Neuronal stem cell (in vitro differentiated cells): ENCODE measurements at regions not wholly inside any gene's neighbourhood (a gene's known extent, or its start where the extent isn't known, plus 50 kb on each side); places are given as distances from the start of the nearest gene placed in this dataset.

Source experiments
- DNase-seq: peaks from one replicate; pipeline ENCODE4 v3.0.0-alpha.2; 2013; ENCODE audit warnings: low spot score
- H2AFZ ChIP-seq: one replicate; pipeline ENCODE4 v1.6.1; 2013; ENCODE audit warnings: mild to moderate bottlenecking, low read length, inconsistent platforms
- H2AK5ac ChIP-seq: 2 replicates; pipeline ENCODE4 v1.6.1; 2013; ENCODE audit warnings: low read depth, mild to moderate bottlenecking, inconsistent platforms, low read length, moderate library complexity, mixed read lengths
- H2BK120ac ChIP-seq: 2 replicates; pipeline ENCODE4 v1.6.1; 2013; ENCODE audit warnings: low read depth, mild to moderate bottlenecking, inconsistent platforms, low read length, moderate library complexity, mixed read lengths
- H2BK12ac ChIP-seq: one replicate; pipeline ENCODE4 v1.6.1; 2013; ENCODE audit warnings: low read length, inconsistent platforms
- H2BK15ac ChIP-seq: 2 replicates; pipeline ENCODE4 v1.6.1; 2013; ENCODE audit warnings: mild to moderate bottlenecking, low read length, inconsistent platforms, mixed read lengths
- H2BK5ac ChIP-seq: one replicate; pipeline ENCODE4 v1.6.1; 2013; ENCODE audit warnings: inconsistent platforms, mild to moderate bottlenecking, low read length, moderate library complexity
- H3K14ac ChIP-seq: one replicate; pipeline ENCODE4 v1.6.1; 2013; ENCODE audit warnings: low read length, inconsistent platforms
- H3K18ac ChIP-seq: 2 replicates; pipeline ENCODE4 v1.6.1; 2013; ENCODE audit warnings: low read length, inconsistent platforms
- H3K23ac ChIP-seq: 2 replicates; pipeline ENCODE4 v1.6.1; 2013; ENCODE audit warnings: low read depth, mild to moderate bottlenecking, mixed read lengths, low read length, inconsistent platforms; ENCODE audit not compliant: poor library complexity
- H3K27ac ChIP-seq: replicated peaks from 3 replicates; pipeline ENCODE4 v1.5.1; 2013; ENCODE audit warnings: low read length, inconsistent platforms
- H3K27me3 ChIP-seq, 3 experiments: 2 replicates each; pipeline ENCODE4 v1.6.1; 2013; ENCODE audit warnings: low read length in 3 of 3, mild to moderate bottlenecking in 2 of 3, inconsistent platforms in 1 of 3, low read depth in 1 of 3, mixed read lengths in 1 of 3, moderate library complexity in 1 of 3; ENCODE audit not compliant: control insufficient read depth in 3 of 3, insufficient read depth in 3 of 3
- H3K36me3 ChIP-seq, 2 donors: replicated peaks in 1 of 2; 2 replicates each; pipeline ENCODE4 v1.6.1; 2013; ENCODE audit warnings: low read length in 2 of 2; ENCODE audit not compliant: control insufficient read depth in 2 of 2, insufficient read depth in 2 of 2
- H3K4ac ChIP-seq: 2 replicates; pipeline ENCODE4 v1.6.1; 2013; ENCODE audit warnings: inconsistent platforms, mild to moderate bottlenecking, low read length, moderate library complexity
- H3K4me1 ChIP-seq, 2 donors: 1 replicate in 1 of 2; 2 replicates in 1 of 2; pipeline ENCODE4 v1.6.1; 2013; ENCODE audit warnings: low read length in 2 of 2, low read depth in 1 of 2; ENCODE audit not compliant: control insufficient read depth in 2 of 2, insufficient read depth in 1 of 2
- H3K4me2 ChIP-seq: one replicate; pipeline ENCODE4 v1.6.1; 2013; ENCODE audit warnings: mild to moderate bottlenecking, low read length, inconsistent platforms; ENCODE audit not compliant: insufficient read depth, poor library complexity, severe bottlenecking
- H3K4me3 ChIP-seq, 2 donors: 2 replicates each; pipeline ENCODE4 v1.5.1; 2013; ENCODE audit warnings: low read length in 2 of 2, mild to moderate bottlenecking in 2 of 2, inconsistent platforms in 1 of 2, moderate library complexity in 1 of 2
- H3K79me1 ChIP-seq: one replicate; pipeline ENCODE4 v1.6.1; 2013; ENCODE audit warnings: low read depth, mild to moderate bottlenecking, inconsistent platforms, low read length, moderate library complexity
- H3K9ac ChIP-seq: one replicate; pipeline ENCODE4 v1.6.1; 2013; ENCODE audit warnings: mild to moderate bottlenecking, low read depth, low read length, inconsistent platforms; ENCODE audit not compliant: poor library complexity
- H3K9me3 ChIP-seq, 2 donors: replicated peaks in 1 of 2; 2 replicates each; pipeline versions ENCODE3 to v1.6.1; 2013; ENCODE audit warnings: low read length in 2 of 2, mild to moderate bottlenecking in 2 of 2, inconsistent platforms in 1 of 2, low read depth in 1 of 2, mixed read lengths in 1 of 2, moderate library complexity in 1 of 2; ENCODE audit not compliant: control insufficient read depth in 2 of 2, insufficient read depth in 1 of 2
- H4K8ac ChIP-seq: one replicate; pipeline ENCODE4 v1.6.1; 2013; ENCODE audit warnings: low read depth, mild to moderate bottlenecking, inconsistent platforms, low read length, moderate library complexity
- H4K91ac ChIP-seq: one replicate; pipeline ENCODE4 v1.6.1; 2013; ENCODE audit warnings: low read length, low read depth, mild to moderate bottlenecking, inconsistent platforms; ENCODE audit not compliant: poor library complexity
- WGBS, 2 donors: extraction: QIAGEN DNeasy Blood & Tissue Kit; methylation state at CpG; one replicate each; pipeline ENCODE4 v1.1.7; 2013; ENCODE audit warnings: missing lambda C conversion rate in 2 of 2, mixed read lengths in 1 of 2; ENCODE audit not compliant: insufficient read length in 2 of 2, insufficient replicate concordance in 1 of 2; ENCODE audit errors: extremely low coverage in 2 of 2; 5-methylcytosine and 5-hydroxymethylcytosine counted together

GRCh38 chr21:27423038-27423437 lies 456.1 kb upstream of the ADAMTS5 start:
- no peak overlapping the region for H4K91ac ChIP-seq
- no peak overlapping the region for H2AK5ac ChIP-seq
- H3K4me3 ChIP-seq: no peak overlapping the region
- peak overlapping the region; percentile 50 for H3K9ac ChIP-seq
- no peak overlapping the region for H3K23ac ChIP-seq
- no peaks in the 10 kb centered on the region for H3K9me3 ChIP-seq
- H2AFZ ChIP-seq: no peak overlapping the region
- no peaks in the 10 kb centered on the region for H3K79me1 ChIP-seq
- H2BK12ac ChIP-seq: no peak overlapping the region
- H3K4ac ChIP-seq: no peak overlapping the region
- no CpG with 5 or more reads among the region's 4 CpGs for WGBS, 2 donors
- no peaks in the 10 kb centered on the region for H3K36me3 ChIP-seq
- no peaks in the 10 kb centered on the region for H3K27me3 ChIP-seq
- no peak overlapping the region for H4K8ac ChIP-seq
- peaks cover 0 to 2% of the 10 kb centered on the region in 2 donors for H3K4me1 ChIP-seq
- H2BK15ac ChIP-seq: no peak overlapping the region
- H2BK5ac ChIP-seq: no peak overlapping the region
- H3K18ac ChIP-seq: no peak overlapping the region
- no peak overlapping the region for H3K14ac ChIP-seq
- no peak overlapping the region for H2BK120ac ChIP-seq
- no peak overlapping the region for H3K4me2 ChIP-seq
- no peak overlapping the region for H3K27ac ChIP-seq
- no peak for DNase-seq

DNA sequence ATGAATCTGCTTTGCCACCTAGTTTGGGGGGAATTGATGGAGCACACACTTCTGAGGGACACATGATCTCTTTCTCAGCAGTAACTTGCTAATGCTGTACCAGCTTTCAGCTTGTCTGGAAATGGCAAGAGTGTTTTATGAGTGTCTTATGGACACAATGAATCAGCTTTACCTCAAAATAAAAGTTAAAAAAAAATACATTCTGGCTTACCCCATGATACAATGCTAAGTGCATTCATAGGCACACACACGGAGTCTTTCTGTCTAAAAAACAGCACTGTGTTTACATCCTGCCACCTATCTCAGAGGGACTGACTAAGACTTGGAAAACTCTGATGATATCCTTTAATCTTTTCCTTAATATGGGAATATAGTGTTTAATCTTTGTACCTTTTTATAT lies 455.5 kb upstream of the ADAMTS5 start:
- Histone ChIP-seq H3K27me3 (no peaks in the 10 kb centered on the region), H2BK120ac (no peak overlapping the region), H4K8ac (no peak overlapping the region), H2BK12ac (no peak overlapping the region), H3K9ac (no peak overlapping the region), H3K4me2 (no peak overlapping the region), H3K14ac (no peak overlapping the region), H3K79me1 (no peaks in the 10 kb centered on the region), H2BK15ac (no peak overlapping the region), H3K4ac (no peak overlapping the region), H3K18ac (no peak overlapping the region), H2AFZ (no peak overlapping the region), H2BK5ac (no peak overlapping the region), H3K9me3 (no peaks in the 10 kb centered on the region), H2AK5ac (no peak overlapping the region), H3K27ac (no peak overlapping the region), H3K36me3 (no peaks in the 10 kb centered on the region), H3K4me3 (no peak overlapping the region), H3K23ac (no peak overlapping the region), H4K91ac (no peak overlapping the region), H3K4me1 (peaks cover 0 to 2% of the 10 kb centered on the region in 2 donors)
- no peak for DNase-seq
- WGBS, 2 donors: no CpG with 5 or more reads among the region's 1 CpG

GRCh38 chr21:27421654-27422053 lies 454.8 kb upstream of the ADAMTS5 start:
- WGBS, 2 donors: no CpG with 5 or more reads among the region's 3 CpGs
- Histone ChIP-seq H3K27ac (no peak overlapping the region), H3K36me3 (no peaks in the 10 kb centered on the region), H4K8ac (no peak overlapping the region), H3K4me3 (no peak overlapping the region), H3K27me3 (no peaks in the 10 kb centered on the region), H2AFZ (no peak overlapping the region), H3K9me3 (no peaks in the 10 kb centered on the region), H3K4me2 (no peak overlapping the region), H3K4ac (no peak overlapping the region), H2BK15ac (no peak overlapping the region), H3K4me1 (peaks cover 0 to 2% of the 10 kb centered on the region in 2 donors), H3K18ac (no peak overlapping the region), H3K9ac (no peak overlapping the region), H3K79me1 (no peaks in the 10 kb centered on the region), H2BK5ac (no peak overlapping the region), H3K23ac (no peak overlapping the region), H3K14ac (no peak overlapping the region), H2BK12ac (no peak overlapping the region), H2BK120ac (no peak overlapping the region), H2AK5ac (no peak overlapping the region), H4K91ac (no peak overlapping the region)
- DNase-seq: no peak

GRCh38 chr21:27419153-27419552 lies 452.3 kb upstream of the ADAMTS5 start:
- WGBS, 2 donors: no CpG with 5 or more reads among the region's 3 CpGs

More at GRCh38 chr21:27419153-27419552, 452.3 kb upstream of the ADAMTS5 start:
- H3K79me1 ChIP-seq: no peaks in the 10 kb centered on the region
- H3K9ac ChIP-seq: no peak overlapping the region
- H3K18ac ChIP-seq: no peak overlapping the region
- H2BK120ac ChIP-seq: no peak overlapping the region
- H2BK5ac ChIP-seq: no peak overlapping the region
- H3K9me3 ChIP-seq: no peaks in the 10 kb centered on the region
- H3K4me2 ChIP-seq: no peak overlapping the region
- no peak overlapping the region for H2AFZ ChIP-seq
- no peak overlapping the region for H2AK5ac ChIP-seq
- H2BK15ac ChIP-seq: no peak overlapping the region
- no peak overlapping the region for H3K14ac ChIP-seq
- H3K27ac ChIP-seq: no peak overlapping the region
- no peak overlapping the region for H2BK12ac ChIP-seq
- H3K4me1 ChIP-seq: peaks cover 0 to 1% of the 10 kb centered on the region in 2 donors
- no peaks in the 10 kb centered on the region for H3K27me3 ChIP-seq
- no peak for DNase-seq
- no peak overlapping the region for H3K4me3 ChIP-seq
- H3K36me3 ChIP-seq: no peaks in the 10 kb centered on the region
- no peak overlapping the region for H3K23ac ChIP-seq
- H3K4ac ChIP-seq: no peak overlapping the region
- H4K91ac ChIP-seq: no peak overlapping the region
- H4K8ac ChIP-seq: no peak overlapping the region
